WTC11 (cell line): ENCODE measurements at regions not wholly inside any gene's neighbourhood (a gene's known extent, or its start where the extent isn't known, plus 50 kb on each side); places are given as distances from the start of the nearest gene placed in this dataset.

Experiments
- ATAC-seq: fragments of 200-7000 bp; cut with Tn5 transposase; 2 replicates; pipeline ENCODE4 v1.10.0; 2021; ENCODE audit warnings: mild to moderate bottlenecking, moderate library complexity
- CTCF ChIA-PET: fragments of 300-600 bp; sonication (Branson Sonifier 250); formaldehyde crosslinking; loops from one replicate; lab custom pipeline; 2021; ENCODE audit warnings: antibody characterized with exemption; lab: Charles Lee
- POLR2A ChIA-PET: fragments of 350-600 bp; sonication (Branson Sonifier 250); formaldehyde crosslinking; loops from one replicate; lab custom pipeline; 2021; ENCODE audit warnings: antibody characterized with exemption; lab: Charles Lee
- DNase-seq: peaks from one replicate; pipeline ENCODE4 v3.0.0; 2021; ENCODE audit warnings: low spot score
- H3K27ac Mint-ChIP-seq: 2 replicates; pipeline ENCODE4 v1.8.0; 2021; ENCODE audit warnings: mixed read lengths
- H3K27me3 Mint-ChIP-seq: 2 replicates; pipeline ENCODE4 v1.8.0; 2021; ENCODE audit warnings: low read depth, mild to moderate bottlenecking, moderate library complexity, mixed read lengths
- H3K36me3 Mint-ChIP-seq: 2 replicates; pipeline ENCODE4 v1.8.0; 2021; ENCODE audit warnings: mixed read lengths
- H3K4me1 Mint-ChIP-seq: 2 replicates; pipeline ENCODE4 v1.8.0; 2022; ENCODE audit warnings: mixed read lengths
- H3K4me3 Mint-ChIP-seq: 2 replicates; pipeline ENCODE4 v1.8.0; 2021; ENCODE audit warnings: mild to moderate bottlenecking, moderate library complexity, mixed read lengths
- H3K9me3 Mint-ChIP-seq: 2 replicates; pipeline ENCODE4 v1.8.0; 2021; ENCODE audit warnings: mixed read lengths
- AFF4 ChIP-seq: sonication (generic); formaldehyde crosslinking; IDR thresholded peaks from 2 replicates; pipeline ENCODE4 v1.8.1; 2023; ENCODE audit warnings: mild to moderate bottlenecking, missing genetic modification reagents, borderline replicate concordance
- ARID4B ChIP-seq: sonication (generic); formaldehyde crosslinking; IDR thresholded peaks from 2 replicates; pipeline ENCODE4 v1.8.0; 2023; ENCODE audit warnings: missing genetic modification reagents, mild to moderate bottlenecking, borderline replicate concordance
- ATF6 ChIP-seq: sonication (generic); formaldehyde crosslinking; IDR thresholded peaks from 2 replicates; pipeline ENCODE4 v1.8.1; 2023; ENCODE audit warnings: mild to moderate bottlenecking, missing genetic modification reagents
- ELF4 ChIP-seq: sonication (generic); formaldehyde crosslinking; IDR thresholded peaks from 2 replicates; pipeline ENCODE4 v1.8.1; 2022; ENCODE audit warnings: low read depth, mild to moderate bottlenecking, moderate library complexity, missing genetic modification reagents
- FOXP1 ChIP-seq: sonication (generic); formaldehyde crosslinking; IDR thresholded peaks from 2 replicates; pipeline ENCODE4 v1.8.0; 2022; ENCODE audit warnings: missing genetic modification reagents, mild to moderate bottlenecking, moderate library complexity, borderline replicate concordance
- HMGA2 ChIP-seq: fragments of 250-450 bp; sonication (Bioruptor Pico); IDR thresholded peaks from 2 replicates; pipeline ENCODE4 v1.4.0; 2021; ENCODE audit warnings: mild to moderate bottlenecking, moderate library complexity
- IRF1 ChIP-seq: sonication (generic); formaldehyde crosslinking; IDR thresholded peaks from 2 replicates; pipeline ENCODE4 v1.8.0; 2023; ENCODE audit warnings: missing genetic modification reagents
- JAZF1 ChIP-seq: fragments of 250-450 bp; sonication (Bioruptor Pico); IDR thresholded peaks from 2 replicates; pipeline ENCODE4 v1.9.0; 2021; ENCODE audit warnings: moderate library complexity, mild to moderate bottlenecking, inconsistent platforms
- MAX ChIP-seq: sonication (generic); formaldehyde crosslinking; IDR thresholded peaks from 2 replicates; pipeline ENCODE4 v1.8.0; 2022; ENCODE audit warnings: mild to moderate bottlenecking, missing genetic modification reagents
- NR3C1 ChIP-seq: sonication (generic); formaldehyde crosslinking; conservative IDR thresholded peaks from 2 replicates; pipeline ENCODE4 v1.8.1; 2023; ENCODE audit warnings: low read depth, mild to moderate bottlenecking, missing genetic modification reagents
- OVOL2 ChIP-seq: fragments of 250-450 bp; sonication (Bioruptor Pico); IDR thresholded peaks from 2 replicates; pipeline ENCODE4 v1.9.0; 2021; ENCODE audit warnings: mild to moderate bottlenecking, borderline replicate concordance
- PRRX2 ChIP-seq: fragments of 250-450 bp; sonication (Bioruptor Pico); IDR thresholded peaks from 2 replicates; pipeline ENCODE4 v1.8.0; 2021; ENCODE audit warnings: mild to moderate bottlenecking
- RELA ChIP-seq: sonication (generic); formaldehyde crosslinking; IDR thresholded peaks from 2 replicates; pipeline ENCODE4 v1.8.1; 2022; ENCODE audit warnings: missing genetic modification reagents, mild to moderate bottlenecking, borderline replicate concordance
- SMAD3 ChIP-seq: sonication (generic); formaldehyde crosslinking; IDR thresholded peaks from 2 replicates; pipeline ENCODE4 v1.8.0; 2022; ENCODE audit warnings: missing genetic modification reagents, mild to moderate bottlenecking, borderline replicate concordance
- TEAD4 ChIP-seq: sonication (generic); formaldehyde crosslinking; IDR thresholded peaks from 2 replicates; pipeline ENCODE4 v1.8.0; 2022; ENCODE audit warnings: mild to moderate bottlenecking, missing genetic modification reagents
- TP53 ChIP-seq: sonication (generic); formaldehyde crosslinking; IDR thresholded peaks from 2 replicates; pipeline ENCODE4 v1.8.1; 2023; ENCODE audit warnings: mild to moderate bottlenecking, missing genetic modification reagents
- USF1 ChIP-seq: sonication (generic); formaldehyde crosslinking; IDR thresholded peaks from 2 replicates; pipeline ENCODE4 v1.8.0; 2022; ENCODE audit warnings: mild to moderate bottlenecking, missing genetic modification reagents
- ZNF219 ChIP-seq: sonication (generic); formaldehyde crosslinking; IDR thresholded peaks from 2 replicates; pipeline ENCODE4 v1.8.0; 2023; ENCODE audit warnings: missing genetic modification reagents, mild to moderate bottlenecking, borderline replicate concordance
- ZNF317 ChIP-seq: sonication (generic); formaldehyde crosslinking; IDR thresholded peaks from 2 replicates; pipeline ENCODE4 v1.8.1; 2023; ENCODE audit warnings: low read depth, mild to moderate bottlenecking, moderate library complexity, missing genetic modification reagents, borderline replicate concordance
- ZNF671 ChIP-seq: fragments of 250-450 bp; sonication (Bioruptor Pico); IDR thresholded peaks from 2 replicates; pipeline ENCODE4 v1.8.0; 2021; ENCODE audit warnings: mild to moderate bottlenecking
- TF ChIP-seq, protein P1 (sequence below): sonication (generic); formaldehyde crosslinking; IDR thresholded peaks from 2 replicates; pipeline ENCODE4 v1.8.1; 2022; ENCODE audit warnings: mild to moderate bottlenecking, missing genetic modification reagents, moderate library complexity, borderline replicate concordance
- TF ChIP-seq, protein P2 (sequence below): sonication (generic); formaldehyde crosslinking; IDR thresholded peaks from 2 replicates; pipeline ENCODE4 v1.8.1; 2023; ENCODE audit warnings: mild to moderate bottlenecking, missing genetic modification reagents, moderate library complexity

- TF ChIP-seq ATF6 (CRISPR knock-in tag) (no peak), TEAD4 (CRISPR knock-in tag) (no peak), ZNF219 (no peak)
These were observed 243.5 kb downstream of the IRX1 start (continued) for GRCh38 chr5:3839151-3839550.

GRCh38 chr5:3842591-3842990 lies 247.0 kb downstream of the IRX1 start:
- Mint-ChIP-seq H3K4me1 (peaks cover 9% of the 10 kb centered on the region), H3K27ac (no peak overlapping the region), H3K4me3 (no peak overlapping the region), H3K36me3 (peaks cover 22% of the 10 kb centered on the region), H3K27me3 (peaks cover 3% of the 10 kb centered on the region; the same call in 1 of the 2 replicates), H3K9me3 (peaks cover 28% of the 10 kb centered on the region)
- ChIA-PET POLR2A (no interaction called here), CTCF (no interaction called here)
- DNase-seq (no peak), ATAC-seq (no peak)
- TF ChIP-seq TP53: no peak
- no peak for TF ChIP-seq TEAD4 (CRISPR knock-in tag)
- no peak for TF ChIP-seq PRRX2 (CRISPR knock-in tag)
- TF ChIP-seq, protein P1, sequence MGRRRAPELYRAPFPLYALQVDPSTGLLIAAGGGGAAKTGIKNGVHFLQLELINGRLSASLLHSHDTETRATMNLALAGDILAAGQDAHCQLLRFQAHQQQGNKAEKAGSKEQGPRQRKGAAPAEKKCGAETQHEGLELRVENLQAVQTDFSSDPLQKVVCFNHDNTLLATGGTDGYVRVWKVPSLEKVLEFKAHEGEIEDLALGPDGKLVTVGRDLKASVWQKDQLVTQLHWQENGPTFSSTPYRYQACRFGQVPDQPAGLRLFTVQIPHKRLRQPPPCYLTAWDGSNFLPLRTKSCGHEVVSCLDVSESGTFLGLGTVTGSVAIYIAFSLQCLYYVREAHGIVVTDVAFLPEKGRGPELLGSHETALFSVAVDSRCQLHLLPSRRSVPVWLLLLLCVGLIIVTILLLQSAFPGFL: no peak
- TF ChIP-seq JAZF1 (CRISPR knock-in tag): no peak
- no peak for TF ChIP-seq HMGA2
- TF ChIP-seq, protein P2, sequence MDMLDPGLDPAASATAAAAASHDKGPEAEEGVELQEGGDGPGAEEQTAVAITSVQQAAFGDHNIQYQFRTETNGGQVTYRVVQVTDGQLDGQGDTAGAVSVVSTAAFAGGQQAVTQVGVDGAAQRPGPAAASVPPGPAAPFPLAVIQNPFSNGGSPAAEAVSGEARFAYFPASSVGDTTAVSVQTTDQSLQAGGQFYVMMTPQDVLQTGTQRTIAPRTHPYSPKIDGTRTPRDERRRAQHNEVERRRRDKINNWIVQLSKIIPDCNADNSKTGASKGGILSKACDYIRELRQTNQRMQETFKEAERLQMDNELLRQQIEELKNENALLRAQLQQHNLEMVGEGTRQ: no peak
- no peak for TF ChIP-seq IRF1
- no peak for TF ChIP-seq ZNF671 (CRISPR knock-in tag)
- no peak for TF ChIP-seq USF1
- no peak for TF ChIP-seq MAX (CRISPR knock-in tag)
- no peak for TF ChIP-seq NR3C1
- no peak for TF ChIP-seq AFF4 (CRISPR knock-in tag)
- TF ChIP-seq ARID4B (CRISPR knock-in tag): no peak
- no peak for TF ChIP-seq OVOL2
- TF ChIP-seq FOXP1: no peak
- TF ChIP-seq ZNF317 (CRISPR knock-in tag): no peak
- TF ChIP-seq SMAD3 (CRISPR knock-in tag): no peak
- no peak for TF ChIP-seq RELA (CRISPR knock-in tag)
- no peak for TF ChIP-seq ELF4 (CRISPR knock-in tag)
